ENCODE measurements at regions not wholly inside any gene's neighbourhood (a gene's known extent, or its start where the extent isn't known, plus 50 kb on each side); places are given as distances from the start of the nearest gene placed in this dataset.

DNA sequence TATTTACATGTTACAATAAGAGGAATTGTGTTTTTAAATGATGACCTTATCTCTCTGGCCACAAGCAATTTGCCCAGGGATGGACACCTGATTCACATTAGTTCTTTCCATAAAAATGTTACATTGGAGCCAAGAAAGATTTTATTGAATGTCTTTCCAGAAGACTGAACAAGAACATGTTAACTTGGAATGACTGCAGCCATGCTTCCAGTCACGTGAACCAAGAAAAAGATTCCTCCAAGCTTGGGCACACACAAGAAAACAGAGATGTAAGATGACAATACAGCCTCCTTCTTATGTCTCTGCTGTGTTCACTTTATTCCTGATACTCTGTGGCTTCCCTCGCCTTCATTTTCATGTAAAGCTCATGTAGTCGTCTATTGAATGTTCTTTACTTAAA is 737.6 kb downstream of the TRIML1 start:
- TF ChIP-seq SIN3A (IDR thresholded peaks at IDR 0.05; ENCODE audit: borderline replicate concordance, insufficient read depth, low read depth, low read length) (no peak), POLR2AphosphoS5 (IDR thresholded peaks at IDR 0.05; ENCODE audit: low read depth, low read length) (no peak), TCF7L2 (IDR thresholded peaks at IDR 0.05; ENCODE audit: low read depth, low read length) (no peak)
- TF ChIP-seq, protein P1, sequence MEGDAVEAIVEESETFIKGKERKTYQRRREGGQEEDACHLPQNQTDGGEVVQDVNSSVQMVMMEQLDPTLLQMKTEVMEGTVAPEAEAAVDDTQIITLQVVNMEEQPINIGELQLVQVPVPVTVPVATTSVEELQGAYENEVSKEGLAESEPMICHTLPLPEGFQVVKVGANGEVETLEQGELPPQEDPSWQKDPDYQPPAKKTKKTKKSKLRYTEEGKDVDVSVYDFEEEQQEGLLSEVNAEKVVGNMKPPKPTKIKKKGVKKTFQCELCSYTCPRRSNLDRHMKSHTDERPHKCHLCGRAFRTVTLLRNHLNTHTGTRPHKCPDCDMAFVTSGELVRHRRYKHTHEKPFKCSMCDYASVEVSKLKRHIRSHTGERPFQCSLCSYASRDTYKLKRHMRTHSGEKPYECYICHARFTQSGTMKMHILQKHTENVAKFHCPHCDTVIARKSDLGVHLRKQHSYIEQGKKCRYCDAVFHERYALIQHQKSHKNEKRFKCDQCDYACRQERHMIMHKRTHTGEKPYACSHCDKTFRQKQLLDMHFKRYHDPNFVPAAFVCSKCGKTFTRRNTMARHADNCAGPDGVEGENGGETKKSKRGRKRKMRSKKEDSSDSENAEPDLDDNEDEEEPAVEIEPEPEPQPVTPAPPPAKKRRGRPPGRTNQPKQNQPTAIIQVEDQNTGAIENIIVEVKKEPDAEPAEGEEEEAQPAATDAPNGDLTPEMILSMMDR (IDR thresholded peaks at IDR 0.05) = no peak
- TF ChIP-seq, protein P2, sequence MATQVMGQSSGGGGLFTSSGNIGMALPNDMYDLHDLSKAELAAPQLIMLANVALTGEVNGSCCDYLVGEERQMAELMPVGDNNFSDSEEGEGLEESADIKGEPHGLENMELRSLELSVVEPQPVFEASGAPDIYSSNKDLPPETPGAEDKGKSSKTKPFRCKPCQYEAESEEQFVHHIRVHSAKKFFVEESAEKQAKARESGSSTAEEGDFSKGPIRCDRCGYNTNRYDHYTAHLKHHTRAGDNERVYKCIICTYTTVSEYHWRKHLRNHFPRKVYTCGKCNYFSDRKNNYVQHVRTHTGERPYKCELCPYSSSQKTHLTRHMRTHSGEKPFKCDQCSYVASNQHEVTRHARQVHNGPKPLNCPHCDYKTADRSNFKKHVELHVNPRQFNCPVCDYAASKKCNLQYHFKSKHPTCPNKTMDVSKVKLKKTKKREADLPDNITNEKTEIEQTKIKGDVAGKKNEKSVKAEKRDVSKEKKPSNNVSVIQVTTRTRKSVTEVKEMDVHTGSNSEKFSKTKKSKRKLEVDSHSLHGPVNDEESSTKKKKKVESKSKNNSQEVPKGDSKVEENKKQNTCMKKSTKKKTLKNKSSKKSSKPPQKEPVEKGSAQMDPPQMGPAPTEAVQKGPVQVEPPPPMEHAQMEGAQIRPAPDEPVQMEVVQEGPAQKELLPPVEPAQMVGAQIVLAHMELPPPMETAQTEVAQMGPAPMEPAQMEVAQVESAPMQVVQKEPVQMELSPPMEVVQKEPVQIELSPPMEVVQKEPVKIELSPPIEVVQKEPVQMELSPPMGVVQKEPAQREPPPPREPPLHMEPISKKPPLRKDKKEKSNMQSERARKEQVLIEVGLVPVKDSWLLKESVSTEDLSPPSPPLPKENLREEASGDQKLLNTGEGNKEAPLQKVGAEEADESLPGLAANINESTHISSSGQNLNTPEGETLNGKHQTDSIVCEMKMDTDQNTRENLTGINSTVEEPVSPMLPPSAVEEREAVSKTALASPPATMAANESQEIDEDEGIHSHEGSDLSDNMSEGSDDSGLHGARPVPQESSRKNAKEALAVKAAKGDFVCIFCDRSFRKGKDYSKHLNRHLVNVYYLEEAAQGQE (IDR thresholded peaks at IDR 0.05; ENCODE audit: insufficient read depth in 1 of 2, low read depth in 2 of 2, low read length in 1 of 2) = no peak
- H3K4me3 ChIP-seq (ENCODE audit: low read depth in 2 of 2, low read length in 2 of 2) = no peak overlapping the region
- no peak for ATAC-seq
- CTCF ChIA-PET = no interaction called here
- no peaks in the 10 kb centered on the region for H3K4me1 ChIP-seq (ENCODE audit: control insufficient read depth, insufficient read depth, low read length)
- BruUV-seq (replicated peaks) = no TSS peak
- H3K36me3 ChIP-seq (ENCODE audit: control insufficient read depth, insufficient read depth, low read length) = no peaks in the 10 kb centered on the region
- no peak overlapping the region for H3K27ac ChIP-seq (ENCODE audit: low read length)
- DNase-seq (ENCODE audit: low read depth, low spot score) = no peak
- no peaks in the 10 kb centered on the region for H3K27me3 ChIP-seq (ENCODE audit: control insufficient read depth, insufficient read depth, low read length)
- intact Hi-C loops (cut with micrococcal nuclease; ENCODE audit: unreplicated experiment) (no loop called here), in situ Hi-C loops (cut with HindIII; ENCODE audit: low pct_unique_long_range_greater_than_20kb, low sequenced_read_pairs) (no loop called here)
- POLR2A ChIA-PET = no interaction called here
- no peaks in the 10 kb centered on the region for H3K9me3 ChIP-seq (ENCODE audit: control insufficient read depth, insufficient read depth, low read depth, low read length)

DNA sequence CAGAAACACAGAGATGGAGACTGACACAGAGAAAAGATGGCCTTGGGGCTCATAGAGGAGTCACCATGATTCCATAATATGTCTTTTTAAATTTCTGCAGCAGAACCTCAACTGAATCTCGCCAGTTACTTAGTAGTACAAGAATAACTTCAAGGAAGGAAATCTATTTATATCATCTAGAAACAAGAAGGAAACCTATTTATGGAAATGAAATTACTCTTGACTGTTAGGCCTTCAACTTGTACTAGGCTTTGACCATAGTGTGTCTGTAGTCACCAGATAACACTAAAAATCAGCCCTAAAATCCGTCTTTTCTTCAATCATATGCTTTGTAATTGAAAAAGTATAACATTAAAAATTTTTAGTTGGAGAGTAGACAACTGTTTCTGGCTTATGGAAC is 740.4 kb downstream of the TRIML1 start:
- Histone ChIP-seq H3K4me1 (ENCODE audit: control insufficient read depth, insufficient read depth, low read length) (no peaks in the 10 kb centered on the region), H3K4me3 (ENCODE audit: low read depth in 2 of 2, low read length in 2 of 2) (no peak overlapping the region), H3K27me3 (ENCODE audit: control insufficient read depth, insufficient read depth, low read length) (no peaks in the 10 kb centered on the region), H3K9me3 (ENCODE audit: control insufficient read depth, insufficient read depth, low read depth, low read length) (no peaks in the 10 kb centered on the region), H3K36me3 (ENCODE audit: control insufficient read depth, insufficient read depth, low read length) (no peaks in the 10 kb centered on the region), H3K27ac (ENCODE audit: low read length) (no peak overlapping the region)
- BruUV-seq (replicated peaks) = no TSS peak
- intact Hi-C loops (cut with micrococcal nuclease; ENCODE audit: unreplicated experiment) = no loop called here
- TF ChIP-seq, protein P1 (IDR thresholded peaks at IDR 0.05) = no peak
- ChIA-PET CTCF (no interaction called here), POLR2A (no interaction called here)
- in situ Hi-C loops (cut with HindIII; ENCODE audit: low pct_unique_long_range_greater_than_20kb, low sequenced_read_pairs) = no loop called here
- ATAC-seq = no peak
- DNase-seq (ENCODE audit: low read depth, low spot score) = no peak

DNA sequence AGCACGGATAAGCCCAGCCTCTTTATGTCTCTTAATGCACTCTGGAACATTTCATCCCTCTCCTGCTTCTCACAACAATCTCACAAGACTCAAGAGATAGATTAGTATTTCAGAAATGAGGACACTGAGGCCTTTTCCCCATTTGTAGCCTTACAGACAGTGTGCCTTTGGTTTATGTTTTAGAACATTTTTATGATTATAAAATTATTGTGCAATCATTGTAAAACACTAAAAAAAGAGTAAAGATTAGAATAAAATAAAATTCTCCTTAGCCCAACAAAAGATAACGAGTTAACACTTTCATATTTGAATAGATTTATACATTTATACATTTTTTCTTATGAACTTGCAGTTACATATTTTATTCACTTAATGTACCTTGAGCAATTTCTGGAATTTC is 748.7 kb downstream of the TRIML1 start:
- ATAC-seq = no peak
- no peak overlapping the region for H3K27ac ChIP-seq (ENCODE audit: low read length)

More for the DNA sequence above, 748.7 kb downstream of the TRIML1 start:
- intact Hi-C loops (cut with micrococcal nuclease; ENCODE audit: unreplicated experiment) (no loop called here), in situ Hi-C loops (cut with HindIII; ENCODE audit: low pct_unique_long_range_greater_than_20kb, low sequenced_read_pairs) (no loop called here)
- Histone ChIP-seq H3K36me3 (ENCODE audit: control insufficient read depth, insufficient read depth, low read length) (no peaks in the 10 kb centered on the region), H3K4me1 (ENCODE audit: control insufficient read depth, insufficient read depth, low read length) (no peaks in the 10 kb centered on the region), H3K27me3 (ENCODE audit: control insufficient read depth, insufficient read depth, low read length) (no peaks in the 10 kb centered on the region), H3K4me3 (ENCODE audit: low read depth in 2 of 2, low read length in 2 of 2) (no peak overlapping the region), H3K9me3 (ENCODE audit: control insufficient read depth, insufficient read depth, low read depth, low read length) (no peaks in the 10 kb centered on the region)
- no TSS peak for BruUV-seq (replicated peaks)
- POLR2A ChIA-PET = no interaction called here
- no peak for DNase-seq (ENCODE audit: low read depth, low spot score)
- CTCF ChIA-PET = no interaction called here
- TF ChIP-seq TCF7L2 (IDR thresholded peaks at IDR 0.05; ENCODE audit: low read depth, low read length) (no peak), POLR2AphosphoS5 (IDR thresholded peaks at IDR 0.05; ENCODE audit: low read depth, low read length) (no peak), SIN3A (IDR thresholded peaks at IDR 0.05; ENCODE audit: borderline replicate concordance, insufficient read depth, low read depth, low read length) (no peak)
- TF ChIP-seq, protein P1 (IDR thresholded peaks at IDR 0.05) = no peak
